ENCODE measurements at regions not wholly inside any gene's neighbourhood (a gene's known extent, or its start where the extent isn't known, plus 50 kb on each side); places are given as distances from the start of the nearest gene placed in this dataset.

DNA sequence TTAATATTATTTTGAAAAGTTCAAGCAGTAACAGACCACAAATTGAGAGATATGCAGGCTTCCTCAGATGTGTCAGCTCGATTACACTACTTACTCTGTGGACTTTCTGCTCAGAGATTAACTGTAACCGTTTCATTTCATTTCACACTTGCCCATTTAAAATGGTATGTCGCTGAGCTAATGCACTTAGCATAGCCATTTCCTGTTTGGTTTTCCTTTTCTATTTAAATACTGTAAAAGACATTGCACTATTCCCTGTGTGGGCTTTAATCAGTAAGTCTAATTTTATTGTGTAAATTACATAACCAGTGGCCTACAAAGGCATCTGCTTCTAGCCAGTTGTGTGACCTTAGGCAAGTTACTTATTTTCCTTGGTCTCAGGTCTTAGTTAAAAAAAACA is 237.6 kb downstream of the LACC1 start:
- TF ChIP-seq, protein P1, sequence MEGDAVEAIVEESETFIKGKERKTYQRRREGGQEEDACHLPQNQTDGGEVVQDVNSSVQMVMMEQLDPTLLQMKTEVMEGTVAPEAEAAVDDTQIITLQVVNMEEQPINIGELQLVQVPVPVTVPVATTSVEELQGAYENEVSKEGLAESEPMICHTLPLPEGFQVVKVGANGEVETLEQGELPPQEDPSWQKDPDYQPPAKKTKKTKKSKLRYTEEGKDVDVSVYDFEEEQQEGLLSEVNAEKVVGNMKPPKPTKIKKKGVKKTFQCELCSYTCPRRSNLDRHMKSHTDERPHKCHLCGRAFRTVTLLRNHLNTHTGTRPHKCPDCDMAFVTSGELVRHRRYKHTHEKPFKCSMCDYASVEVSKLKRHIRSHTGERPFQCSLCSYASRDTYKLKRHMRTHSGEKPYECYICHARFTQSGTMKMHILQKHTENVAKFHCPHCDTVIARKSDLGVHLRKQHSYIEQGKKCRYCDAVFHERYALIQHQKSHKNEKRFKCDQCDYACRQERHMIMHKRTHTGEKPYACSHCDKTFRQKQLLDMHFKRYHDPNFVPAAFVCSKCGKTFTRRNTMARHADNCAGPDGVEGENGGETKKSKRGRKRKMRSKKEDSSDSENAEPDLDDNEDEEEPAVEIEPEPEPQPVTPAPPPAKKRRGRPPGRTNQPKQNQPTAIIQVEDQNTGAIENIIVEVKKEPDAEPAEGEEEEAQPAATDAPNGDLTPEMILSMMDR (IDR thresholded peaks at IDR 0.05; ENCODE audit: insufficient read depth, low read length, poor library complexity, severe bottlenecking): no peak
- no peak overlapping the region for H3K4me3 ChIP-seq (ENCODE audit: low read depth, low read length)
- DNase-seq (ENCODE audit: low read depth): no peak
- H3K27me3 ChIP-seq (ENCODE audit: control insufficient read depth, insufficient read depth, low read length): no peaks in the 10 kb centered on the region
- no peaks in the 10 kb centered on the region for H3K36me3 ChIP-seq (ENCODE audit: control insufficient read depth, insufficient read depth, low read length)

DNA sequence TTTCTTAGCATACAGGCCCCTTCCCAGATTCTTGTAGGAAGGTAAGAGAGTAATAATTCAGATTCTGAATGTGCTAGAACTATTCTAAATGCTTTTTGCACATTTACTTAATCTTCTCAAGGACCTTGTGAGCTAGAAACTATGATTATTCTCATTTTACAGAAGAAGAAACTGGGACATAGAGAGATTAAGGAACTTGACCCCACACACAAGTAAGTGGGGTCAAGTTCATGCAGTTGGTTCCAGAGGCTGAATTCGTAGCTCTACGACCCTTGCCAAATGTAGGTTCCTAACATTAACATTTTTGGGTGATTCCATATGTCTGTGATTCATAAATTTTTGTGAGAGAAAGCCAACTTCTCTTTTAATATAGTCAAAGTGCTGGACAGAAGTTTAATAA is 238.1 kb downstream of the LACC1 start:
- Histone ChIP-seq H3K27me3 (ENCODE audit: control insufficient read depth, insufficient read depth, low read length) (no peaks in the 10 kb centered on the region), H3K36me3 (ENCODE audit: control insufficient read depth, insufficient read depth, low read length) (no peaks in the 10 kb centered on the region), H3K4me3 (ENCODE audit: low read depth, low read length) (no peak overlapping the region)
- TF ChIP-seq, protein P1 (IDR thresholded peaks at IDR 0.05; ENCODE audit: insufficient read depth, low read length, poor library complexity, severe bottlenecking): no peak
- DNase-seq (ENCODE audit: low read depth): no peak

DNA sequence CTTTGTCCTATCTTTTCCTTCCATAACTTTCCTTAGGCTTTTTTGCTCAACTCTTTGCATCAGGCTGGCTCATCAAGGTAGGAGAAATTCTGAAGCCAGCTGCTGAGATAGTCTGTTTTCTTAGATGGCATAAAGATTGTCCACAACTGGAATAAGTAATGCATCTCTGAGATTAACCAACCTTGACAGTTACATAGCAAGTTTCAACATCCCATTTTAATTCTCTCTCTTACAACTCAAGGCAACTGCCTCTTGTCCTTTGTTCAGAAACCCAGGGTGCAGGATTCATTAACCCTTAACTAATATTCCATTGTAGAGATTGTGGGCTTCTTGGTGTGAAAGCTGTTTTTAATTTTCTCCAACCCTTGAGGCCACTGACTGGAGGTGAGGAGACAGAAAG is 239.2 kb downstream of the LACC1 start:
- Histone ChIP-seq H3K27me3 (ENCODE audit: control insufficient read depth, insufficient read depth, low read length) (no peaks in the 10 kb centered on the region), H3K36me3 (ENCODE audit: control insufficient read depth, insufficient read depth, low read length) (no peaks in the 10 kb centered on the region), H3K4me3 (ENCODE audit: low read depth, low read length) (no peak overlapping the region)
- TF ChIP-seq, protein P1 (IDR thresholded peaks at IDR 0.05; ENCODE audit: insufficient read depth, low read length, poor library complexity, severe bottlenecking): no peak
- no peak for DNase-seq (ENCODE audit: low read depth)

DNA sequence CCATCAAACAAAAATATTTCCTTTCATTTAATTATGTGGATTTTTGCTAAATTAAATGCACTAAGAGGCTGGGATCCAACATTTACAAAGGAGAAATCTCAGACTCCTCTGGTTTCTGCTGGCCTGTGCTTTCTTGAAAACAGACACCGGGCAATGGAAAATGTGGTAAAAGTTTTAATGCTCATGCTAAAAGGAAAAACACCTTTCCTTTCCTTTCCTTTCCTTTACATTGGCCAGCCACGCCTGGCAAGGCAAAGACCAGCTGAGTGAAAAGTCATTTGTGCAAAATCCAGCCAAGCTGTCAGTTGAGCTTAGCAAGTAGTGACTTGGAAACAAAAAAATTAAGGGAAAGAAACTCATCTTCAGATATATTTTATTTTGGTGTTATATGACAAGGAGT is 240.3 kb downstream of the LACC1 start:
- no peak for DNase-seq (ENCODE audit: low read depth)
- no peaks in the 10 kb centered on the region for H3K36me3 ChIP-seq (ENCODE audit: control insufficient read depth, insufficient read depth, low read length)
- H3K4me3 ChIP-seq (ENCODE audit: low read depth, low read length): no peak overlapping the region
- TF ChIP-seq, protein P1 (IDR thresholded peaks at IDR 0.05; ENCODE audit: insufficient read depth, low read length, poor library complexity, severe bottlenecking): no peak
- H3K27me3 ChIP-seq (ENCODE audit: control insufficient read depth, insufficient read depth, low read length): no peaks in the 10 kb centered on the region

DNA sequence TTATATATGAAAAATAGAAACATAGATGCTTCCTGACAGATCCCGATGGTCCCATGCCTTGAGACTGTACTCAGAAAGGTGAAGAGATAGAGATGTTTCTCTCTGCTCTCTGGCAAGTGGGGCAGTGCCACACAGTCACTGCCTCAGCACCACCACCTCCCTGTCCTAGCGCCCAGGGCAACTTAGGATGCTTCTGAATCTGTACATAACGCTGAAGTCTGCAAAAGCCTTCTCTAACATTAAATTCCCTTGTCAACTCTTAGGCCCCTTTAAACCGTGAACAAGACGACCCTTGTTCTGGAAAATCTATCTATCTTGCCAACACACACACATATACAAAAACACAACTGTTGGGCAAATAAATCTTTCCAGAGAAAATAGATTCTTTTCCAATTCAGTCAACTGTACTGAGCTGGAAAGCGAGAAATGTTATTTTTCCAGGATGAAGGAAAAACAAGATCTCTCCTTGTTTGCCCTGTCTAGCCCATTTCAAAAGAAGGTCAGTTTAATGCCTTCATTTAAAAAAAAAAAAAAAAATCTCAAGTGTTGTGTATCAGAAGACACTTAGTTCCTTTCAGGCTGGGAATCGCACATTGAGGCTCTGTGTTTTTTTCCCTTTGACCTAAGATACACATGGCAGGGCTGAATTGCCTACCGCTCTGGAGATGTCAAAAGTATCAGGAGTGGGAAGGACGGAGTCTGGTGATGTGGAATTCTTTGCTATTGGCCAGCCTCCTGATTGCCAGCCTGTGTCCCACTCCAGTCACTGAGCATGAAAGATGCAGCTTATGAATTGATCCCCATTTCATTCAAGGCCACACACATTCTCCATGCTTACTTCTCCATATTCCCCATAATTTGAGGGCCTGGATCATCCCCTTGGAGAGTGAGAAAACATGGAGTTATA is 241.4 kb downstream of the LACC1 start:
- DNase-seq (ENCODE audit: low read depth): no peak
- Histone ChIP-seq H3K36me3 (ENCODE audit: control insufficient read depth, insufficient read depth, low read length) (no peaks in the 10 kb centered on the region), H3K27me3 (ENCODE audit: control insufficient read depth, insufficient read depth, low read length) (no peaks in the 10 kb centered on the region), H3K4me3 (ENCODE audit: low read depth, low read length) (no peak overlapping the region)
- TF ChIP-seq, protein P1 (IDR thresholded peaks at IDR 0.05; ENCODE audit: insufficient read depth, low read length, poor library complexity, severe bottlenecking): no peak

DNA sequence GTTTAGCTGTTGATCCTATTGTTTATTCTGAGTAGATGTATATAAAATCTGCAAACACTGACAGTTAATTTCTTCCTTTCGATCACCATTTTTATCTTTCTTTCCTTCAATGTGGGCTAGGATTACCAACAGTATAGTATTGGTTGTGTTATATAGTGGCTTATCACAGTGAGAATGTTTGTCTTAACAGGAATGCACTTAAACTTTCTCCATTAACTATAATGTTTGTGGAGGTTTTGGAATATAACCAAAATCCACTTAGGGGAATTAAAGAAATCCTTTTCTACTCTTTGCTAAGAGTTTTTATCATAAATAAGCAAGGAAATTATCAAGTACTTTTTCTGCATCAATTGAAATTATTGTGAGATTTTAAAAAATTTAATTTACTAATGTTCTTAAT is 244.6 kb downstream of the LACC1 start:
- DNase-seq (ENCODE audit: low read depth): no peak
- no peaks in the 10 kb centered on the region for H3K36me3 ChIP-seq (ENCODE audit: control insufficient read depth, insufficient read depth, low read length)
- TF ChIP-seq, protein P1 (IDR thresholded peaks at IDR 0.05; ENCODE audit: insufficient read depth, low read length, poor library complexity, severe bottlenecking): no peak
- H3K4me3 ChIP-seq (ENCODE audit: low read depth, low read length): no peak overlapping the region
- no peaks in the 10 kb centered on the region for H3K27me3 ChIP-seq (ENCODE audit: control insufficient read depth, insufficient read depth, low read length)
